Stimulated activated CD4-positive, alpha-beta T cell treated with anti-CD3 and anti-CD28 coated beads, Interleukin-15, amount 100 ng/mL, for 48 hours (primary cell): ENCODE measurements at regions not wholly inside any gene's neighbourhood (a gene's known extent, or its start where the extent isn't known, plus 50 kb on each side); places are given as distances from the start of the nearest gene placed in this dataset.

Experiments used
- DNase-seq, 2 donors: peaks; one replicate each; pipeline ENCODE4 v3.0.0-alpha.2; 2020; ENCODE audit warnings: low read depth in 2 of 2

DNA sequence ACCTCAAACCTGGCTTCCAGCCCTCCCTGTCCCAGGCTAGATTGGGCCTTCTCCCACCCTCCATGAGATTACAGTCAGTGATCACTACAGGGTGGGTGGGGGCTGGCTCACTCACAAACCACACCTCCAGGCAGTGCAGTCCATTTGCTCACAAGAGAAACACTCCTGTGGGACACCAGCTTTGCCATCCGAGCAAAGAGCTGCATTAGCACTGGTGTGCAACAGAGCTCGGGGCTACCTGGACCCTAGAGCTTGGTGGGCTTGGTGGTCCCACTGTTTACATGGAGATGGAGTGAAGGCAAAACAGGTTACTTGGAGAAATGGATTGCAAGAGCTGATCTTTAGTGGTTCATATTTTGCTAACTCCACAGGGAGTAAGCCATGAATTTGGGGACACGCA is 451.7 kb upstream of the ZMIZ1 start:
- DNase-seq: no peak

DNA sequence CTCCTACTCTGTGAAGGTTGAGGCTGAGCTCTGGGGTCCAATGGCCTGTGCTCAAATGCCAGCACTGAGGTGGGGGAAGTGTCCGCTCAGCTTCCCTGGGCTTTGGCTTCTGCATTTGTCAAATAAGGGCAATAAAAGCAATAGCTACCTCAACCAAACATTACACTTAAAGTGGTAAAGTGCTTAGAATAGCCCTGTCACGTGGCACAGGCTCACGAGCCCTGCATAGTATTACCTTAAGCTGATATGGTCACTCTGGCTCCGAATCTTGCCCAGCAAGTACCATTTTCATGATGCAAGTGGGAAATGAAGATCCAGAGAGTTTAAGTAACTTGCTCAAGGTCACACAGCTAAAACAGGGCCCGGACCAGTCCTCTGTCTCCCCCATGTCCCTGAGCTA is 451.1 kb upstream of the ZMIZ1 start:
- no peak for DNase-seq

DNA sequence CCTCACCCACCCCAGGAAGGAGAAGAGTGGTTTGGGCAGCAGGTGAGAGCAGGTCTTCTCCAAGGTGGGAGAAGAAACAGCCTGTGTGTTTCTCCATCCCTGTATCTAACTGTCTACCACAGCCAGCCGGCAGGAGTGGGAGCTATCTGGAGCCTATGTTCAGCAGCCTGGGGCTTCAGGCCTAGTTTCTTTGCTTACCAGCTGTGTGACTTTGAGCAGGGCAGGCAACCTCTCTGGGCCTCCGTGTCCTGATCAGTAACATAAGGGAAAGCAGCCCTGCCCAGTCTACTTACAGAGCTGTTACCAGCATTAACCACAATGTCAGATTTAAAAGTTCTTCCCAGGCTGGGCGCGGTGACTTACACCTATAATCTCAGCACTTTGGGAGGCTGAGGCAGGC is 450.7 kb upstream of the ZMIZ1 start:
- DNase-seq: no peak

DNA sequence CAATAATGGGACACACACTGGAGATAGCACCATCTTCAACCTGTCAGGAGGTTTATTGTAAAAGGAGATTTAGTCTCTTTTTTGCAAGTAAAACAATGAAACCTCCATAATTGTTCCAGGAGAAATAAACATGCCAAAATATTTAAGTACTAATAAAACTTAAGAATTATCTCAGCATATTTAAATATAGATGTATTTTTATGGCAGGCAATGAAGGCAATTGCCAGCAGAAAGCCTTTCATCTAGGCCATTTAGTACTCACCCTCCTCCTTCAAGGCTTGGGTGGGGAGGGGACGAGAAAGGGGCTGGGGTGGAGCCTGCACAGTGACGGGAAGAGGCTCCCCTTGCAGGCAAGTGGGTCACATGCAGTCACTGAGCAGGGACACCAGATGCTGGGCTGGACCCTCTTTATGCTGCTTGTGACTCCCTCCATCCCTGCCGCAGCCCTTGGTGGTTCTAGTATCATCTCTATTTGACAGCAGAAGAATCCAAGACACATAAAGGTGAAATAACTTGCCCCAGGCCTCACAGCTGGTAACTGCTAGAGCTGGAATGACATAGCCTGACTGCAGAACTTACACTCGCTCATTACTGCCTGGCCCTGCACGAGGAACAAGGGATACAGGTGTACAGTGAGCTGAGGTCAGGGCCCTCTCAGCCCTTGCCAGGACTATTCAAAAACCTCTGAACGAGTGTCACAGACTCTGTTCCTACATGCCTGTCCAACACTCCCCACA is 449.5 kb upstream of the ZMIZ1 start:
- DNase-seq: no peak

DNA sequence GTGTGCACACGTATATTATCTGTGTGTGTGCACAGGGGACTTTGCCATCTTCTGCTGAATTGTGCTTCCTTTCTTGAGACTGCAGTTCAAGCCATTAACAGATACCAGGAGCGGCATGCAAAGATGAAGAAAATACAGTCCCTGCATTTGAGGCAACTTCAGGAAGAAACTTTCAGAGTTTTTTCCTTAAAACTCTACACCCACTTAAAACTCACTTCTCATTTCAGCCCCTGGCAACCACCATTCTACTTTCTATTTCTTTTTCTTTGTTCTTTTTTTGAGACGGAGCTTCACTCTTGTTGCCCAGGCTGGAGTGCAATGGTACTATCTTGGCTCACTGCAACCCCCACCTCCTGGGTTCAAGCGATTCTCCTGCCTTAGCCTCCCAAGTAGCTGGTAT is 448.9 kb upstream of the ZMIZ1 start:
- no peak for DNase-seq

DNA sequence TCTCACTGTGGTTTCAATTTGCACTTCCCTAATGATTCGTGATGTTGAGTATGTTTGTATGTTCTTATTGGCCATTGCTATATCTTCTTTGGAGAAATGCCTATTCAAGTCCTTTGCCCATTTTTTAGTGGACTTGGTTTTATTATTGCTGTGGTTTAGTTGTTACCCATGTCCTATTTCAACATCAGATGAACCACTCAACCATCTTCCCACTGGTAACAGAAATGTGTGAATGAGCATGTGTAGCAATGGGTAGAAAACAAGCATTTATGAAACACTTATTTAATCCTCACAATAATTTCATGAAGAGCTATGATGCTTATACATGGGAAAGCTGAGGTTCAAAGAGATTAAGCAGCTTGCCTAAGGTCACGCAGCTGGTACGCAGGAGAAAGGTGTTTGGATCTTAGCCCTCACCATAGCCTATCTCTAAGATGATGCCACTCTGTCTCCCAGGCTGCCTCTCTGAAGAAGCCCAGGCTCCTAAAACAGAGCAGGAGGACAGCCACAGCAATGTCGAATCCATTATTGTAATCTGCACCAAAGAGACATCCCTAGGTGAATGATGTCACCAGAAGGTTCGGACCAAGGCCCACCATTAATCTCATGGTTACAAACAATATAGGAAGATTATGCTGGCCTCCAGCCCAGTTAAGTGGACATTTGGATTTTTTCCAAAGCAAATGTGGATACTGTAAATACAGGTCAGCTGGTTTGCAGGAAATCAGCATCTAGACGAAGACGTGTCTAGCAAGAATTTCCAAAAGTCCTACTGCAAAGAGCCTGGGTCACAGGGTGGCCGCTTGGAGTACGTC is 447.6 kb upstream of the ZMIZ1 start:
- no peak for DNase-seq

DNA sequence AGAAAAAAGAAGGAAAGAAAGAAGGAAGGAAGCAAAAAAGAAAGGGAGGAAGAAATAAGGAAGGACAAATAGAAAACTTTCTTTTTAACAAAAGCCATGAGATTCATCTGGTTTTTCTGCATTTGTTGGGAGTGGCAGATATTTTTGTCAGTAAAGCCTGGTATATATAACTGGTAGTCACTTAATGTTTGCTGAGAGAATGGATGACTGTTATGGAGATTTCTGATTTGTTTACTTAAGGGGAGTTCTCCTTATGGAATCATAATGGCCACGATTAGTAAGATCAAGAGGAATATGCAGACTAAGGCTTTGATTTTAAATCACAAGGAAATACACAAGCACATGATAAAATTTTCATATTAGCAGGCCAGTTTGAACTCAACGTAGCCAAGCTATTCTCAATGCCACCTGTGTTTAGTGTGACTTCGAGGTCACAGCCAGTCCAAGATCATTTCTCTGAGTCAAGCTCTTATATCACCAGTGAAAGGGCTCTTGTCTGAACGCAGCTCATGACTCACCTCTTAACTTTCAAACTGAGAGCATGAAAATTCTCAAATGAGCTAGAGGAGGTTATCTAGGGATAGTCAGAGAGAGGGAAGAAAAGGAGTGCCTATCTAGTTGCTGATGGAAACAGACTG is 445.1 kb upstream of the ZMIZ1 start:
- DNase-seq: no peak

DNA sequence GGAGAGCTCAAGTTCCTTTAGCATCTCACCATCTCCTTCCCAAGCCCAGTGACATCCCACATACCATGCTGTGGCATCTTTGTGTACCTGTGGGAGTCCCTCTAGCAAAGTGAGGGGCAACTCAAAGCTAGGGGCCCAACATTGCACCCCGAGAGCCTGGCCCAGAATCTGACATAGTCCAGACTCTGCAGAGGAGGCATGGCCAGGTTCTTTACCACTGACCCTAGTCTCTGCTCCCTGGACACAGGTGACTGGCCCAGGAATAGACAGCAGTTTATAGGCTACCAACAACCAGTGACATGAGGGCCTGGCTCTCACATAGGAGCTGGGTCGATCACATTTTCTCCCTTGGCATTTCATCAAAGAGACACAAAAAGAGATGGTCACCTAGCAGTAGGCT is 444.0 kb upstream of the ZMIZ1 start:
- no peak for DNase-seq

DNA sequence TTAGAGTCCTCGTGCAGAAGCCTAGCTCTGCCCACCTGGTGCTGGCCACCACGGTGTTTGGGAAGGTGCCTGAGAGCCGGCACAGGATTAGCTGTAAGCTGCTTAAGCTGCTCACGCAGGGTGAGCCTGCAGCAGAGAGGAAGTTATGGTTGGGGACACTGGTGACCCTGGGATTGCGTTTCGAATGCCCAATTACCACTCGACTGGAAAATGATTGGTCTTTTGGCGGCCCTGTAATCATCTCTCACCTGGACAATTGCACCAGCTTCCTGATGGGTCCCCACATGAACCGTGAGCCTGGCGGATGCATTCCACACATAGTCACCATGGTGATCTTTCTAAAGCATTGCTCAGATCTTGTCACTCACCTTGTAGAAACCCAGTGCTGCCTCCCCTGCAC is 442.3 kb upstream of the ZMIZ1 start:
- no peak for DNase-seq

DNA sequence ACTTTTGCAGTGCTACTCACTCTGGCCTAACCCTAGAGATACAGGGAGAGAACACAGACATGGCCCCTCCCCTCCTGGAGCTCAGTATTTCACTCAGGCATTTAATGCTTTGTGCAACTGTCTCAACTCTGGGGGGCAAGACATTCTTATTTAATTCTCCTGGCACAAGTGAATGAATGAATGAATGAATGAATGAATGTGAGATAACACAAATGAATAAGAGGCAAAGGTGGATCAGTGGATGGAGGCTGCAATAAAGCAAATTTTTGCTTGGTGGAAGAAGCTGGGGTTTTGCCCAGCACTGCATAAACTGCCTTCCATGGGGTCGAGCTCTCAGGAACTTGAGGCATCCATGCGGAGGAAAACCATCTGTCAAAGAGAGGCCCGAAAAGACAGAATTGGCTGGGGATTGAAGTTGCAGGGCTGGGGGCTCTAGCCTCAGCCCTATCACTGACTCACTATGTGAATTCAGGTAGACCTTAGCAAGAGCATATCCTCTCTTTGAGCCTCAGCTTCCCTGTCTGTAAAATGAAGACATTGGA is 441.4 kb upstream of the ZMIZ1 start:
- no peak for DNase-seq

DNA sequence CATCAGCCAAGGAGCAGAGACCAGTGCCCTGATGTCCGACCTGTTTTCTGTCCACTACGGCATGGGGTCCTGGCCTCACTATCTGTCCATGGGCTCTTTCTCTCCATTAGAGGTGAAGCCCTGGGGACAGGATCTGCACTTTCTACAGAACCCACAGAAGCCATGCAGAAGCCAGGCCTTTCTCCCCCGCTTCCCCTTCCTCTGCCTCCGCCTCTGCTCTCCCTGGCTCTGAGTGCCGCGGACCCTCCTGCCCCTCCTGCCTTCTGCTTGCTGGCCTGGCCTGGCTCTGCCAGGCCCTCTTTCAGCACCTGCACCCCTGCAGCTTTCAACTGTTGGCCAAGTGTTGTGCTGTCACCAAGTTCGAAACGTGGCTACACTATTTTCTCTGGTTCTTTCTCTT is 439.8 kb upstream of the ZMIZ1 start:
- no peak for DNase-seq

DNA sequence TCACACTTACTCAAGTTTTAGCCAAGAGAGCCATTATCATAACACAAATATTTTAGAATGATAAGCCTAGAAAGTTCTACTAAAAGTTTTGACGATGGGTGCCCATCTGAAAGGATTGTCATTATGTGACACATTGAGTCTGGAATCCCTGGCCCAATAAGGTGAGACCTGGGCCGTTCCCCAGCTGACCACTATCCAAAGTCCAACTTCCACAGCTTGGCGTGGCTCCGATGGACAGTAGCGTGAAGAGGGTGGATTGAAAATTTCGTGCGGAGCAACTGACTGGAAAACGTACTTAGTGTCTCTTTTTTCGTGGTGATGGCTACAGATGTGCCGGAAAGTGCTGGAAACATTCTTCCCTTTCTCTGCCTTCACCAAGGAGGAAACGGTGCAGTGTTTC is 439.0 kb upstream of the ZMIZ1 start:
- no peak for DNase-seq

DNA sequence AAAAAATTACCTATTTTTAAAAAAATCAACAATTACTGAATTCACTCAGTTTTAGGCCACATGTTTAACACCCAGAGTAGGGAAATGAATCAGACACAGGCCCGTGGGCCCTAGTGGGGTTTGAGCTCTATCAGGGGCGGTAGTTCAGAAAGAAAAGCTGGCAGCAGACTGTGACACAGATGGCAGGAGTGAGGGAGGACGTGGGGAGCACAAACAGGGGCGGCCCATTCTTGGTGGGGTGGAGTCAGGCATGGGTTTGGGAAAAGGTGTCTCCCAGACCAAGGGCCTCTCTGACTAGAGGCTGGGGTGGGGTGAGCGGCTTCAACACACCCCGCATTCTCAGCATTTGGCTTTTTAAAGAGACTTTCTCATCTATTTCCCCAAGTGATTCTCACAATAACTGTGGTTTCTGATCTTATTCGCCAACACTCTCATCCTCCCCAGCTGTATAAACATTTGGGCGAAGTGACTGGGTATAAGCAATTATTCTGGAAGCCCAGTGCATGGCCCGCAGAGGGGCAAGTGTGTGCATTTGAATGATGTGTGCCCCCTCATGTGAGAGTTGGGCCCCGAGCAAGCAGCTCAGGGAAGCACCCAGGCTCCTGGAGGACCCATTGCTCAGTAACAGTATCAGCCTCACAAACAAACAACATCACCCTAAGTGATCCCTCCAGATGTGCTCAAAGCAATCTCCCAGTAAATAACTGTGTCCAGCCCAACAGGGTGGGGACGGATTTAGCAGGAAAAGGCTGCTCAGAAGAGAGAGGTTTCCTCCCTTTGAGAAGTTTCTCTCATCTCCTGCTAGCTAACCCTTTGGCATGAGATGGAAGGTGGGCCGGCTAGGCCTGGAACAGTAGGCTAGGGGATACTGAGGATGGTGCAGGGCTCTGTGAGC is 437.6 kb upstream of the ZMIZ1 start:
- DNase-seq: no peak

DNA sequence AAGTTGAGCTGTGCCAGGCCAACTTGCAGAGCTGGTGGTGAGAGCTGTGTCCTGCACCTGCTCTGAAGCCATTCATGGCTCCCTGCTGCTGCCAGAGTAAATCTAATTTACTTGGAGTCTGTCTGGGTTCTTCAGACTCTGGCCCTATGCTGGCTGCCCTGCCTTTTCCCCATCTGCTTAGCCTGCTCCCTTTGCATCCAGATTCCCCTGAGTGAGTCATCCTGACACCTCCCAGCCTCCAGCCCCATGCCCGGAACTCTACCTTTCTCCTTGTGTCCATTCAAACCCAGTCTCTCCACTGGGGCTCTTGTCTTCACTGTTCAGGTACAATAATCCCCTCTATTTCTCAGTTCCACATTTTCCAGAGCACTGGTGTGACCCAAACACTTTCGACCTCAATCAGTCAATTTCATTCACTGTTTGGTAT is 434.4 kb upstream of the ZMIZ1 start:
- DNase-seq: no peak

DNA sequence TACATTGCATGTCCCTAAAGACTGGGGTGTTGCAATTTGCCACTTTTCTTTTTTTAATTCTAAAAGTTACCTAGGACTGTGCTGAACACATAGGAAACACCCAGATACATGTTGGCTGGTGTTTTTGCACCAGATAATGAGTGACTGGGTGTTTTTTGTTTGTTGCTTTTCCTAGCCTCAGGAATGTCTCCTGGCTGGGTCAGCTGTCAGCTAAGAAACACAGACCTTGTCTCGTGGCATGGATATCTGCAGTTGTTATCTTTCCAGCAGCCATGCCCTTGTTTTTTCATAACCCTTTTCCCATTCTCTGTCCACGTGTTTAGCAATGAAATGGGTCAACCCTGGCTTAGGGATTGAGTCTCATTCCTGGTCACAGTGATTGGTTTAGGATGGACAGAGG is 433.9 kb upstream of the ZMIZ1 start:
- DNase-seq: no peak

DNA sequence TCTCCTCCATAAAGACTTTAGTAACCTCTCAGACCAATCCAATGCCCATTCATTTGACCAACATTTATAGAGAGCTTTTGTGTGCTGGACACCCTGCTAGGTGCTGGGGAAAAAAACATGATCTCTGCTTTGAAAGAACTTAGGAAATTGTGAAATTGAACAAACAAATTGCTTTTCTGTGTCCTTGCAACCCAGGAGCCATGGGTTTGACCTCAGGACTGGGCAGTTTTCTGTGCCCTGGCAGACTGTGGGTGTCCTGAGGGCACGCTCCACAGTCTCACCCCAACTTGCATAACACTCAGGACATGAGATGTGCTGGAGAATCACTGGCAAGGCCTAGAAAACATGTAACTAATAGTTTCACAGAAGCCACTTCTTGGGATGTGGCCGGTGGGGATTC is 429.1 kb upstream of the ZMIZ1 start:
- no peak for DNase-seq

DNA sequence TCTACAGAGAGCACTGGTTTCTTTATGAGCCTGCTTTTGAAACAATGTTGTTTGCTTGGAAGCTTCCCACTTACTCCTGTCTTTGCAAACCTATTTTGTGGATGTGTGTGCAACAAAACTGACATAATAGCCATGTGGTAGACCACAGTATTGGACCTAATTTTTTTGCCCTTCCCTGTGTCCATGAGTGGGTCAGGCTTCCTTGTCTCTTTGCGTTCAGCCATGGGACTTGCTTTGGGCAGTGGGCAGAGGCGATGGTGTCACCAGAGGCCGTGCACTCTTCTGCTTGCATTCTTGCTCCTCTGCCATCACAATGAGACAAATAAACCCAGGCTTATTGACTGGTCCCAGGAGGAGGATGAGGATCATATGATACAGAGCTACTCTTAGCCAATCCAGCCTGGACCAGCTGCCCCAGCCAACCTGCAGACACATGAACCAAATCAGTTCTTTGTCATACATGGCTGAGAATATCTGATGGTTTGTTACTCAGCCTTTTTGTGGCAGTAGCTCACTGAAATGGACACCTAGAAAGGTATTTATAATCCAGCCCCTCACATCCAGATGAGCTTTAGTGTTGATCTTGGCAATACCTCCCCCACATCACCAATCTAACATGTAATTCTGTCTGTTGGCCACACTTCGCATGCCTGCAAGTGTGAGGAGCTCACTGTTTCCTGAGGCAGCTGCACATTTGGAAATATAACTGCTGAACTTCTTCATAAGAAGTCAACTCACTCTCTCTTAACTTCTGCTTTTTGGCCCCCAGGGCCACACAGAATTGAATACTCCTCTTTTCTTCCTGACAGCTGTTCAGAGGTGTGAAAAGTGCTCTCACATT is 427.8 kb upstream of the ZMIZ1 start:
- no peak for DNase-seq

DNA sequence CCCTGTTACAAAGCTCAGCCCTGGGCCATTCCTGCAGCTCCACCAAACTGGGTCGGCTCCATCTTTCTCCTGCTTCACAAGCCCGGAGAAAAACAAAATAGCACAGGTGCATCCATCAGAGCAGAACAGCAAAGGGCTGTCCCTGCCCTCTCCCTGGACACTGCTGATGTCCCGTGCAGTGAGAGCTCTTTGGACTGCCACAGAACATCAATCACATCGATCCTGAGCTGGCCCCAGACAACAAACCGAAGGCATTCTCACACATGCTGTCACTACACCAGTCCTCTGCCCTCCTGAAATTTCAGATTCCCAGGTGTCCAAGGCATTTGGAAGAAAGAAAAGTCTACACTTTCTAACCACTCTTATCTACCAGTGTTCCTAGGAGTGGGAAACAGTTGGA is 427.1 kb upstream of the ZMIZ1 start:
- DNase-seq: no peak

DNA sequence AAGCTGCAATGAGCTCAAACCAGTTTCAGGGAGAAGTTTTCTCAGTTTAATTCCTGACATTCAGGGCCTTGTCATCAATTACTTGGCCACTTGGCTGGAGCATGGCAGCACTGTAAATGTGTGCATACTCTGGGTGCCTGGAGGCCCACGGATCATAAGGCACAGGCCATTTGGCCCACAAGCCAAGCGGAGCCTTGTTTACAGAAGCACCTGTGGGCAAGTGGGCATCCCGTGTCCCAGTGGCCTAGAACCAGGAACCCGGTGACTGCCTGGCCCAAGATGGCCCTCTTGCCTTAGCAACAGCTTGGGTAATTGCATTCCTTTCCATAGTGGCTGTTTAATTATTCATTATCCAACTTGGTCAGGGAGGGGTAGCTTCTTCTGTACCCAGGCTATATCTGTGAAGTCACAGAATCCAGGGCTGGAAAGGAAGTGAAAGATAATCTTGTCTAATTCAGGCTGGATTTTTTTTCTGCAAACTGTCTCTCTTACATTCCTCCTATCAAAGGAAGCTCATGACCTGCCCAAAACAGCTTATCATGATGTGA is 426.4 kb upstream of the ZMIZ1 start:
- no peak for DNase-seq

DNA sequence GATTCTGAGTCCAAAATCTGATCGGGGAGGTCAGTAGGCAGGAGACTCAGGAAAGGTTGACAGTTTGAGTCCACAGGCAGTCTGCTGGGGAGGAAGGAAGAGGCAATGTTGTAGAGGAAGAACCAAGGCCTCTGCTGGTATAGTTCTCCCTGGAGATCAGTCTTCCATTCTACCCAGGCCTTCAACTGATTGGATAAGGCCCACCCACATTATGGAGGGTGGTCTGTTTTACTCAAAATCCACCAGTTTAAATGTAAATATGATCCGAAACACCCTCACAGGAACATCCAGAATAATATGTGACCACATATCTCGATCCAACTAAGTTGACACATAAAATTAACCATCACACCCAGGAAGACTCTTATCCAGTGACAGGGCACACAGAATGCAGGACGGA is 425.3 kb upstream of the ZMIZ1 start:
- no peak for DNase-seq
